Stomach (tissue), 4 donors: ENCODE measurements at regions not wholly inside any gene's neighbourhood (a gene's known extent, or its start where the extent isn't known, plus 50 kb on each side); places are given as distances from the start of the nearest gene placed in this dataset.

Experiments used
- CTCF ChIP-seq, 7 experiments: fragments of 450-650 bp in 4 of 7; fragments of 200-600 bp in 3 of 7; sonication (generic) in 3 of 7; IDR thresholded peaks; one replicate each; pipeline ENCODE4 v1.5.1; 2016 to 2019; ENCODE audit warnings: antibody characterized with exemption in 7 of 7, control low read depth in 2 of 7, mild to moderate bottlenecking in 1 of 7
- EP300 ChIP-seq: sonication (generic); formaldehyde crosslinking; IDR thresholded peaks from one replicate; pipeline ENCODE4 v1.6.1; 2017; ENCODE audit warnings: antibody characterized with exemption
- POLR2A ChIP-seq, 4 donors: fragments of 450-650 bp; IDR thresholded peaks; one replicate each; pipeline ENCODE4 v1.6.1; 2016; ENCODE audit warnings: antibody characterized with exemption in 4 of 4, control low read depth in 2 of 4, mild to moderate bottlenecking in 1 of 4, moderate library complexity in 1 of 4
- POLR2AphosphoS5 ChIP-seq, 3 donors: sonication (generic); formaldehyde crosslinking; IDR thresholded peaks; one replicate each; pipeline ENCODE4 v1.6.1; 2016; ENCODE audit warnings: antibody characterized with exemption in 3 of 3

GRCh38 chr9:105833271-105833975, 139.1 kb downstream of the TMEM38B start:
- TF ChIP-seq POLR2A (IDR thresholded peaks at IDR 0.05): no peak
- TF ChIP-seq CTCF (IDR thresholded peaks at IDR 0.05): no peak
- no peak for TF ChIP-seq EP300
- TF ChIP-seq POLR2AphosphoS5 (IDR thresholded peaks at IDR 0.05): no peak
